ENCODE measurements at regions not wholly inside any gene's neighbourhood (a gene's known extent, or its start where the extent isn't known, plus 50 kb on each side); places are given as distances from the start of the nearest gene placed in this dataset.
"Not testable (repeated sequence)": the region's sequence is repeated elsewhere in the genome, so short reads cannot be mapped to it uniquely, and the experiment has no call there.

DNA sequence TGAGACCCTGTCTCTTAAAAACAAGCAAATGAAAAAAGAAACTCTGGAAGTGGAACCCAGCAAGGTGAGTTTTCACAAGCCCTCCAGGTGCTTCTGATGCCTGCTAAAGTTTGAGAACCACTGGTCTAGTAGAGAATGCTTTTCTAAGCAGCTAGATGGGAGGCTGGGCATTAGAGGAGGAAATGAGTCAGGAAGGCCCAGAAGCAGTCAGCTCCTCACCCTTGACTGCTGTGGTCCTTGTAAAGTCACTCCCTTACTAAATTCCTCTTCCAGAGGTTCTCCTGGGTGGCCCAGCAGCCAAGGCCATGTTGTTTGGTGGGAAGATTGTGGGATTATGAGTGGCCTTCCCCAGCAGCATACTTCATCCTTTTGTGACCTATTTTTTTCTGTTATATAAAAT lies 52.0 kb upstream of the FYN start:
- Histone ChIP-seq H3K4me3 (no peak overlapping the region), H3K27me3 (no peaks in the 10 kb centered on the region), H3K4me1 (no peaks in the 10 kb centered on the region), H3K9me3 (no peaks in the 10 kb centered on the region), H3K27ac (no peak overlapping the region), H3K36me3 (no peaks in the 10 kb centered on the region)
- TF ChIP-seq, protein P1, sequence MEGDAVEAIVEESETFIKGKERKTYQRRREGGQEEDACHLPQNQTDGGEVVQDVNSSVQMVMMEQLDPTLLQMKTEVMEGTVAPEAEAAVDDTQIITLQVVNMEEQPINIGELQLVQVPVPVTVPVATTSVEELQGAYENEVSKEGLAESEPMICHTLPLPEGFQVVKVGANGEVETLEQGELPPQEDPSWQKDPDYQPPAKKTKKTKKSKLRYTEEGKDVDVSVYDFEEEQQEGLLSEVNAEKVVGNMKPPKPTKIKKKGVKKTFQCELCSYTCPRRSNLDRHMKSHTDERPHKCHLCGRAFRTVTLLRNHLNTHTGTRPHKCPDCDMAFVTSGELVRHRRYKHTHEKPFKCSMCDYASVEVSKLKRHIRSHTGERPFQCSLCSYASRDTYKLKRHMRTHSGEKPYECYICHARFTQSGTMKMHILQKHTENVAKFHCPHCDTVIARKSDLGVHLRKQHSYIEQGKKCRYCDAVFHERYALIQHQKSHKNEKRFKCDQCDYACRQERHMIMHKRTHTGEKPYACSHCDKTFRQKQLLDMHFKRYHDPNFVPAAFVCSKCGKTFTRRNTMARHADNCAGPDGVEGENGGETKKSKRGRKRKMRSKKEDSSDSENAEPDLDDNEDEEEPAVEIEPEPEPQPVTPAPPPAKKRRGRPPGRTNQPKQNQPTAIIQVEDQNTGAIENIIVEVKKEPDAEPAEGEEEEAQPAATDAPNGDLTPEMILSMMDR (IDR thresholded peaks at IDR 0.05): no peak
- TF ChIP-seq POLR2AphosphoS5 (IDR thresholded peaks at IDR 0.05) (no peak), POLR2A (IDR thresholded peaks at IDR 0.05) (no peak), EP300 (IDR thresholded peaks at IDR 0.05) (no peak)
- DNase-seq: no peak
- intact Hi-C loops (cut with DNase I; ENCODE audit: low total_unique reads): no loop called here

DNA sequence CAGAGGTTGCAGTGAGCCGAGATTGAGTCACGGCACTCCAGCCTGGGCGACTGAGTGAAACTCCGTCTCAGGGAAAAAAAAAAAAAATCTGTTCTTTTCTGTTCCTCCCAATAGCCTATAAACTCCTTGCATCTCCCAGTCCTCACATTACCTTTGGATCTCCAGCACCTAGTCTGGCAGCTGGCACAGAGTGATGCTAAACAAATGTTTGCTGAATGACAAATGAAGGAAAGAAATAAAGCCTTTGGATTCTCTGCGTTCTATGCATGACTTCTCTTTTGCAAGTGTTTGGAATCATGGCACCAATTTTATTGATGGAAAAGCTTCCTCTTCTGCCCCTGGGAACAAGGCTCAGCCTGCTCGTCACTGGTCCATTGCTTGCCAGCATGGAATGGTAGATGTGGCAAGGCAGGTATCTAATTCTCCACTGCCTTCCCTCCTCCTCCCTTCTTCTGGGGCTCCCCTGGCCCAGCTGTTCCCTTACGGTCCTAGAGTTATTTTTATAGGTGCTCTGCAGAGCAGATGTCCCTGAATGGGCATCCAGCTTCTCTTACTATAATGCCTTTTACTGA lies 53.6 kb upstream of the FYN start:
- WGBS, 5 donors: 68 to 71% (median 70%) methylated on average over 7 of the region's 7 CpGs
- Histone ChIP-seq H3K27me3 (no peaks in the 10 kb centered on the region), H3K4me3 (no peak overlapping the region), H3K36me3 (no peaks in the 10 kb centered on the region), H3K27ac (no peak overlapping the region), H3K9me3 (peaks cover 0 to 1% (median 0%) of the 10 kb centered on the region in 4 donors), H3K4me1 (no peaks in the 10 kb centered on the region)
- DNase-seq: no peak
- no peak for TF ChIP-seq EP300 (IDR thresholded peaks at IDR 0.05)
- TF ChIP-seq, protein P1 (IDR thresholded peaks at IDR 0.05): no peak
- no peak for TF ChIP-seq POLR2A (IDR thresholded peaks at IDR 0.05)
- TF ChIP-seq POLR2AphosphoS5 (IDR thresholded peaks at IDR 0.05): no peak
- intact Hi-C loops (cut with DNase I; ENCODE audit: low total_unique reads): no loop called here

DNA sequence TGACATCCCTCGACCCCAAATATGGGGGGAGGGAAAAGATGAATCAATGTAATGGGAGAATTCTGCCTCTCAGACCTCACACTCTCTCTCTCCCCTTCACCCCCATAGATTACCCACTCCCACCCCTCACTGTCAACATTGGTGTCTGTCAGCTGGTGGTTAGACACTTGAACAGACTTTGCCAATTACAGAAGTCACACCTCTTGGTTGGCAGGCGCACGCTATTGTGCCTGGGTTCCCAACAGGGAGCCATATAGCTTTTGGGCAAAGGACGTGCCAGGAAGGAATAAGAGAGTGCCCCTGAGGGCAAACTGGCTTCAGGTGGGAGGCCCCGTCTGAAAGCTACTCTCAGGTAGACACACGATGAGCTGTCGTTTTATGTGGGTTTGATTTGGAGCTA lies 54.1 kb upstream of the FYN start:
- WGBS, 5 donors: 81 to 88% (median 84%) methylated on average over 7 of the region's 7 CpGs
- DNase-seq: no peak
- no peak overlapping the region for H3K27ac ChIP-seq
- peaks cover 0 to 6% (median 0%) of the 10 kb centered on the region in 4 donors for H3K9me3 ChIP-seq
- H3K36me3 ChIP-seq: no peaks in the 10 kb centered on the region
- H3K4me1 ChIP-seq: no peaks in the 10 kb centered on the region
- no peak overlapping the region for H3K4me3 ChIP-seq
- no peak for TF ChIP-seq EP300 (IDR thresholded peaks at IDR 0.05)
- no peak for TF ChIP-seq POLR2AphosphoS5 (IDR thresholded peaks at IDR 0.05)
- TF ChIP-seq, protein P1 (IDR thresholded peaks at IDR 0.05): no peak
- no peak for TF ChIP-seq POLR2A (IDR thresholded peaks at IDR 0.05)
- no peaks in the 10 kb centered on the region for H3K27me3 ChIP-seq
- intact Hi-C loops (cut with DNase I; ENCODE audit: low total_unique reads): no loop called here

DNA sequence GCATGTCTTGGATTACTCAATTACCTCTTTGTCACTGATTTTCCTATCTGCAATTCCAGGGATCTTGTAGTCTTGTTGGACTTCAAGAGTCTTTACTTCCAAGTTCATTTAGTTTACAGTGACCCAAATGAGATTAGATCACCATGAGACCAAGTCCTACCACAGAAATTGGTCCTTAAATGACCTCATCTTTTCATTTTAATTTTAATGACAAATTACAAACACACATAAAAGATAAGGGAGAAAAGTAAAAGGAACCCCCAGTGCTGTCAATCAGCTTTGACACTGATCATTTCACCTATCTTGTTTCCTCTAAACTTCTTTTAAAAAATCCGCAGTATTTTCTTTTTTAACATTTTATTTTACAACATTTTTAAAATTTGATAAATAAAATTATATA lies 54.9 kb upstream of the FYN start:
- H3K36me3 ChIP-seq: no peaks in the 10 kb centered on the region
- TF ChIP-seq, protein P1 (IDR thresholded peaks at IDR 0.05): no peak
- TF ChIP-seq EP300 (IDR thresholded peaks at IDR 0.05) (no peak), POLR2A (IDR thresholded peaks at IDR 0.05) (no peak), POLR2AphosphoS5 (IDR thresholded peaks at IDR 0.05) (no peak)
- H3K27me3 ChIP-seq: no peaks in the 10 kb centered on the region
- H3K27ac ChIP-seq: no peak overlapping the region
- peaks cover 0 to 11% (median 0%) of the 10 kb centered on the region in 4 donors for H3K9me3 ChIP-seq
- intact Hi-C loops (cut with DNase I; ENCODE audit: low total_unique reads): no loop called here
- no peak overlapping the region for H3K4me3 ChIP-seq
- H3K4me1 ChIP-seq: no peaks in the 10 kb centered on the region
- no peak for DNase-seq
- 92 to 100% (median 97%) methylated on average over 1 of the region's 1 CpG for WGBS, 5 donors

DNA sequence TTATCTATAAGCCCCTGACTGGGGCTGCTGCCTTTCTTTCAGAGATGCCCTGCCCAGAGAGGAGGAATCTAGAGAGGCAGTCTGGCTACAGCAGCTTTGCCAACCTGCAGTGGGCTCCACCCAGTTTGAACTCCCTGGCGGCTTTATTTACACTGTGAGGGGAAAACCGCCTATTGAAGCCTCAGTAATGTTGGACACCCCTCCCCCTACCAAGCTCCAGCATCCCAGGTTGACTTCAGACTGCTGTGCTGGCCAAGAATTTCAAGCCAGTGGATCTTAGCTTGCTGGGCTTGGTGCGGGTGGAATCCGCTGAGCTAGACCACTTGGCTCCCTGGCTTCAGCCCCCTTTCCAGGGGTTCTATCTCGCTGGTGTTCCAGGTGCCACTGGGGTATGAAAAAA lies 61.4 kb upstream of the FYN start:
- H3K36me3 ChIP-seq; H3K27ac ChIP-seq; intact Hi-C loops (cut with DNase I; ENCODE audit: low total_unique reads); H3K4me3 ChIP-seq; H3K27me3 ChIP-seq; H3K4me1 ChIP-seq: not testable (repeated sequence)
- H3K9me3 ChIP-seq: peaks cover 0 to 11% (median 0%) of the 10 kb centered on the region in 4 donors
- 50 to 61% (median 56%) methylated on average over 4 to 5 of the region's 5 CpGs for WGBS, 5 donors
- peak in 1 of 2 donors; percentile 40 for DNase-seq

Measured in stomach (tissue), 8 donors.